Left ventricle myocardium inferior (tissue), 1 donor: ENCODE measurements at regions not wholly inside any gene's neighbourhood (a gene's known extent, or its start where the extent isn't known, plus 50 kb on each side); places are given as distances from the start of the nearest gene placed in this dataset.

ENCODE experiments used
- DNase-seq: peaks from one replicate; pipeline ENCODE4 v3.0.0-alpha.2; 2020
- H3K27ac ChIP-seq: fragments of 200-600 bp; replicated peaks from 2 replicates; pipeline ENCODE4 v1.8.0; 2021
- H3K27me3 ChIP-seq: fragments of 200-600 bp; 2 replicates; pipeline ENCODE4 v1.8.0; 2021; ENCODE audit warnings: low read depth
- H3K36me3 ChIP-seq: fragments of 200-600 bp; 2 replicates; pipeline ENCODE4 v1.8.0; 2021
- H3K4me1 ChIP-seq: fragments of 200-600 bp; 2 replicates; pipeline ENCODE4 v1.8.0; 2021
- H3K4me3 ChIP-seq: fragments of 200-600 bp; 2 replicates; pipeline ENCODE4 v1.8.0; 2021; ENCODE audit warnings: mild to moderate bottlenecking, moderate library complexity
- H3K9me3 ChIP-seq: fragments of 200-600 bp; replicated peaks from 2 replicates; pipeline ENCODE4 v1.8.0; 2021
- intact Hi-C: fragments of 100-400 bp; cut with micrococcal nuclease; formaldehyde crosslinking; loops from one replicate; pipeline ENCODE4 v1.11.0; 2022
- TF ChIP-seq, protein P1 (sequence below): fragments of 200-600 bp; IDR thresholded peaks from 2 replicates; pipeline ENCODE4 v1.8.0; 2021; ENCODE audit warnings: antibody characterized with exemption, mild to moderate bottlenecking, borderline replicate concordance
- donor health status: DM: no; HTN: yes; CAD: no; lungs with severe emphysema.

- Histone ChIP-seq H3K36me3 (no peaks in the 10 kb centered on the region), H3K9me3 (no peaks in the 10 kb centered on the region), H3K4me1 (no peaks in the 10 kb centered on the region), H3K27ac (no peak overlapping the region), H3K27me3 (no peaks in the 10 kb centered on the region), H3K4me3 (no peak overlapping the region)
- TF ChIP-seq, protein P1, sequence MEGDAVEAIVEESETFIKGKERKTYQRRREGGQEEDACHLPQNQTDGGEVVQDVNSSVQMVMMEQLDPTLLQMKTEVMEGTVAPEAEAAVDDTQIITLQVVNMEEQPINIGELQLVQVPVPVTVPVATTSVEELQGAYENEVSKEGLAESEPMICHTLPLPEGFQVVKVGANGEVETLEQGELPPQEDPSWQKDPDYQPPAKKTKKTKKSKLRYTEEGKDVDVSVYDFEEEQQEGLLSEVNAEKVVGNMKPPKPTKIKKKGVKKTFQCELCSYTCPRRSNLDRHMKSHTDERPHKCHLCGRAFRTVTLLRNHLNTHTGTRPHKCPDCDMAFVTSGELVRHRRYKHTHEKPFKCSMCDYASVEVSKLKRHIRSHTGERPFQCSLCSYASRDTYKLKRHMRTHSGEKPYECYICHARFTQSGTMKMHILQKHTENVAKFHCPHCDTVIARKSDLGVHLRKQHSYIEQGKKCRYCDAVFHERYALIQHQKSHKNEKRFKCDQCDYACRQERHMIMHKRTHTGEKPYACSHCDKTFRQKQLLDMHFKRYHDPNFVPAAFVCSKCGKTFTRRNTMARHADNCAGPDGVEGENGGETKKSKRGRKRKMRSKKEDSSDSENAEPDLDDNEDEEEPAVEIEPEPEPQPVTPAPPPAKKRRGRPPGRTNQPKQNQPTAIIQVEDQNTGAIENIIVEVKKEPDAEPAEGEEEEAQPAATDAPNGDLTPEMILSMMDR = no peak
- DNase-seq = no peak
- intact Hi-C loops = no loop called here
These were observed 270.6 kb downstream of the PBX3 start for GRCh38 chr9:126017758-126018157.

- H3K27ac ChIP-seq = no peak overlapping the region
- intact Hi-C loops = no loop called here
- TF ChIP-seq, protein P1 = no peak
- no peaks in the 10 kb centered on the region for H3K4me1 ChIP-seq
- peaks cover 8% of the 10 kb centered on the region for H3K27me3 ChIP-seq
- no peaks in the 10 kb centered on the region for H3K9me3 ChIP-seq
- no peak overlapping the region for H3K4me3 ChIP-seq
- H3K36me3 ChIP-seq = no peaks in the 10 kb centered on the region
- DNase-seq = no peak
These were observed 273.7 kb downstream of the PBX3 start for GRCh38 chr9:126020836-126021235.

GRCh38 chr9:126023962-126024361 is 276.8 kb downstream of the PBX3 start:
- no peaks in the 10 kb centered on the region for H3K4me1 ChIP-seq
- H3K36me3 ChIP-seq = no peaks in the 10 kb centered on the region
- TF ChIP-seq, protein P1 = no peak
- H3K27ac ChIP-seq = no peak overlapping the region
- no peak overlapping the region for H3K4me3 ChIP-seq
- H3K9me3 ChIP-seq = no peaks in the 10 kb centered on the region
- intact Hi-C loops = no loop called here
- H3K27me3 ChIP-seq = peaks cover 22% of the 10 kb centered on the region
- no peak for DNase-seq

DNA sequence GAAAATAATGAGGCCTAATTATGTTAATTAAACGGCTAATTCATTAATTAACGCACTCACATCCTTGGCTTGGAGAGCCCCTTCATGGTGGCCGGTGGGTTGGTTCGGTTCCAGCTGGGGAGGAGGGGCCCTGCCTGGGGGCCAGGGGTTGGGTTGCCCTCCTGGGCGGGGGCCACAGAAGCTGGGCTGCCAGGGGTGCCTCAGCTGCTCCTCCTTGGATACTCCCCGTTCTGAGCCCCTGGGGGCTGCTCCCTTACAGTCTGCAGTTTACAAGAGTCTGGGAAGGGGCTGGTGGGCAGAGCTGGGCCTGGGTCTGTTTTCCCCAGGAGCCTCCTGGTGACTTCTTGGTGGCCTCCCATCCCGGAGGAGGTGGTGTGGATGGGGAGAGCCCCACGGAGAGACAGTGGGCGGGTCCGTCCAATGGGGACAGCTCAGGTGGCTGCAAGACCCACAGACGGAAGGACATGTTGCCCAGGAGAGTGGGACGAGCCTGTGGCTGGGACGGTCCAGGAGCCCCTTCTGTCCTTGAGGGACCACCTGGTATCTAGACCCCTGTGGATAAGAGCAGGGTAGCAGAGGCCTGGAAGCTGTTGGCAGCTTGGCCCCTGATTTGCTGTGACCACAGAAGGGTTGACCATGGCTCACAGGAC is 277.5 kb downstream of the PBX3 start:
- Histone ChIP-seq H3K4me1 (no peaks in the 10 kb centered on the region), H3K9me3 (no peaks in the 10 kb centered on the region), H3K27ac (no peak overlapping the region), H3K36me3 (no peaks in the 10 kb centered on the region), H3K4me3 (no peak overlapping the region), H3K27me3 (peaks cover 28% of the 10 kb centered on the region)
- no peak for DNase-seq
- intact Hi-C loops = no loop called here
- TF ChIP-seq, protein P1 = no peak

GRCh38 chr9:126025991-126026390 is 278.8 kb downstream of the PBX3 start:
- no peaks in the 10 kb centered on the region for H3K4me1 ChIP-seq
- H3K9me3 ChIP-seq = no peaks in the 10 kb centered on the region
- DNase-seq = no peak
- peaks cover 41% of the 10 kb centered on the region for H3K27me3 ChIP-seq
- H3K27ac ChIP-seq = no peak overlapping the region
- intact Hi-C loops = no loop called here
- H3K36me3 ChIP-seq = no peaks in the 10 kb centered on the region
- no peak overlapping the region for H3K4me3 ChIP-seq
- TF ChIP-seq, protein P1 = no peak
